Femur (tissue), 1 donor: ENCODE measurements at regions not wholly inside any gene's neighbourhood (a gene's known extent, or its start where the extent isn't known, plus 50 kb on each side); places are given as distances from the start of the nearest gene placed in this dataset.

Source experiments
- DNase-seq: peaks from one replicate; pipeline ENCODE4 v3.0.0-alpha.2; 2017

GRCh38 chr1:65687428-65688214, 105.1 kb upstream of the PDE4B start:
- DNase-seq = peak; percentile 90

- DNase-seq = no peak
Observed at GRCh38 chr1:65688215-65688566, 104.5 kb upstream of the PDE4B start.

GRCh38 chr1:65688848-65689247, 103.8 kb upstream of the PDE4B start:
- DNase-seq = no peak

- peak; percentile 60 for DNase-seq
Observed at GRCh38 chr1:65691152-65691900, 101.4 kb upstream of the PDE4B start.

GRCh38 chr1:65691972-65692371, 100.7 kb upstream of the PDE4B start:
- no peak for DNase-seq

- no peak for DNase-seq
Observed at GRCh38 chr1:65694126-65694525, 98.6 kb upstream of the PDE4B start.

GRCh38 chr1:65694933-65695332, 97.8 kb upstream of the PDE4B start:
- no peak for DNase-seq

- no peak for DNase-seq
Observed at GRCh38 chr1:65698590-65698989, 94.1 kb upstream of the PDE4B start.

GRCh38 chr1:65703853-65704252, 88.8 kb upstream of the PDE4B start:
- DNase-seq = no peak

GRCh38 chr1:65704318-65704717, 88.4 kb upstream of the PDE4B start:
- no peak for DNase-seq

GRCh38 chr1:65717815-65718454, 74.8 kb upstream of the PDE4B start:
- DNase-seq = no peak

- no peak for DNase-seq
Observed at GRCh38 chr1:65719391-65719790, 73.3 kb upstream of the PDE4B start.

GRCh38 chr1:65722461-65722860, 70.2 kb upstream of the PDE4B start:
- no peak for DNase-seq

- no peak for DNase-seq
Observed at GRCh38 chr1:65724151-65724550, 68.5 kb upstream of the PDE4B start.

GRCh38 chr1:65725064-65725463, 67.6 kb upstream of the PDE4B start:
- DNase-seq = no peak

- no peak for DNase-seq
Observed at GRCh38 chr1:65728504-65728903, 64.2 kb upstream of the PDE4B start.

- no peak for DNase-seq
Observed at GRCh38 chr1:65729259-65729658, 63.4 kb upstream of the PDE4B start.

- no peak for DNase-seq
Observed at GRCh38 chr1:65734979-65735378, 57.7 kb upstream of the PDE4B start.

- no peak for DNase-seq
Observed at GRCh38 chr1:65741993-65742392, 50.7 kb upstream of the PDE4B start.
